Lower leg skin (tissue), 4 donors: ENCODE measurements at regions not wholly inside any gene's neighbourhood (a gene's known extent, or its start where the extent isn't known, plus 50 kb on each side); places are given as distances from the start of the nearest gene placed in this dataset.

Experiments used
- DNase-seq, 2 donors: peaks; one replicate each; pipeline ENCODE4 v3.0.0-alpha.2; 2019; ENCODE audit warnings: low spot score in 2 of 2
- H3K4me3 ChIP-seq: fragments of 200-600 bp; sonication (generic); 2 replicates; pipeline ENCODE4 v1.5.1; 2017; ENCODE audit warnings: mild to moderate bottlenecking, low read depth; ENCODE audit not compliant: poor library complexity, severe bottlenecking
- POLR2A ChIP-seq, 2 donors: fragments of 450-650 bp; IDR thresholded peaks; one replicate each; pipeline ENCODE4 v1.6.1; 2016 to 2017; ENCODE audit warnings: antibody characterized with exemption in 2 of 2, mild to moderate bottlenecking in 1 of 2, moderate library complexity in 1 of 2
- whole genome bisulfite sequencing, 2 donors: methylation state at CpG; one replicate each; pipeline ENCODE4 v1.1.5; 2018; 5-methylcytosine and 5-hydroxymethylcytosine counted together
- intact Hi-C: fragments of 100-400 bp; cut with DNase I; formaldehyde crosslinking; loops from one replicate; pipeline ENCODE4 v1.15.0; 2023; ENCODE audit warnings: low total_unique reads
- TF ChIP-seq, protein P1 (sequence below), 3 donors: fragments of 450-650 bp; IDR thresholded peaks; one replicate each; pipeline ENCODE4 v1.5.1; 2016; ENCODE audit warnings: antibody characterized with exemption in 3 of 3, mild to moderate bottlenecking in 3 of 3, moderate library complexity in 2 of 3

GRCh38 chr3:25091934-25092333, 336.1 kb upstream of the RARB start:
- TF ChIP-seq POLR2A (IDR thresholded peaks at IDR 0.05) = no peak
- TF ChIP-seq, protein P1, sequence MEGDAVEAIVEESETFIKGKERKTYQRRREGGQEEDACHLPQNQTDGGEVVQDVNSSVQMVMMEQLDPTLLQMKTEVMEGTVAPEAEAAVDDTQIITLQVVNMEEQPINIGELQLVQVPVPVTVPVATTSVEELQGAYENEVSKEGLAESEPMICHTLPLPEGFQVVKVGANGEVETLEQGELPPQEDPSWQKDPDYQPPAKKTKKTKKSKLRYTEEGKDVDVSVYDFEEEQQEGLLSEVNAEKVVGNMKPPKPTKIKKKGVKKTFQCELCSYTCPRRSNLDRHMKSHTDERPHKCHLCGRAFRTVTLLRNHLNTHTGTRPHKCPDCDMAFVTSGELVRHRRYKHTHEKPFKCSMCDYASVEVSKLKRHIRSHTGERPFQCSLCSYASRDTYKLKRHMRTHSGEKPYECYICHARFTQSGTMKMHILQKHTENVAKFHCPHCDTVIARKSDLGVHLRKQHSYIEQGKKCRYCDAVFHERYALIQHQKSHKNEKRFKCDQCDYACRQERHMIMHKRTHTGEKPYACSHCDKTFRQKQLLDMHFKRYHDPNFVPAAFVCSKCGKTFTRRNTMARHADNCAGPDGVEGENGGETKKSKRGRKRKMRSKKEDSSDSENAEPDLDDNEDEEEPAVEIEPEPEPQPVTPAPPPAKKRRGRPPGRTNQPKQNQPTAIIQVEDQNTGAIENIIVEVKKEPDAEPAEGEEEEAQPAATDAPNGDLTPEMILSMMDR (IDR thresholded peaks at IDR 0.05) = no peak
- DNase-seq = no peak
- intact Hi-C loops = no loop called here
- WGBS, 2 donors = 70 to 83% methylated on average over 5 of the region's 5 CpGs
- no peak overlapping the region for H3K4me3 ChIP-seq

GRCh38 chr3:25094932-25095685, 333.0 kb upstream of the RARB start:
- DNase-seq = no peak
- no peak for TF ChIP-seq POLR2A (IDR thresholded peaks at IDR 0.05)
- TF ChIP-seq, protein P1 (IDR thresholded peaks at IDR 0.05) = no peak
- WGBS, 2 donors = 72 to 85% methylated on average over 2 of the region's 2 CpGs
- intact Hi-C loops = no loop called here
- H3K4me3 ChIP-seq = no peak overlapping the region

GRCh38 chr3:25096536-25096935, 331.5 kb upstream of the RARB start:
- no peak for DNase-seq
- 67 to 73% methylated on average over 2 of the region's 2 CpGs for WGBS, 2 donors
- intact Hi-C loops = no loop called here
- TF ChIP-seq POLR2A (IDR thresholded peaks at IDR 0.05) = no peak
- TF ChIP-seq, protein P1 (IDR thresholded peaks at IDR 0.05) = no peak
- H3K4me3 ChIP-seq = no peak overlapping the region

DNA sequence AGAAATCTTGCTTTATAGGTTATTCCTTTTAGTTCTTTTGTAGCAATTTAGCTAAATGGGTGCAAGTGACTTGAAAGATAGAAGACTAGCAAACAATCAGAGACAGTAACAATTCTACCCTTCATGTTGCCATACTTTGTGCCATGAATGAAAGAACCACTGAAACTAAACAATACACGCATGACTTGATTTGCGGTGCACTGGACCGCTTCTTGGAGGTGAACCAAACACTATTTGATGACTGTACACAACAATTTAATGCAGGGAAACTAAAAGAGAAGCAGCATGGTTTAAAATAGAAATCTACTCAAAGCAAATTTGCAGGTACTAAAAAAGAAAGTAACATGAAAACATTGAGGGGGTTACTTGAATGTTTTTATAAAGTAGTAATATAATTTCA, 331.0 kb upstream of the RARB start:
- H3K4me3 ChIP-seq = no peak overlapping the region
- no peak for DNase-seq
- intact Hi-C loops = no loop called here
- WGBS, 2 donors = 89 to 93% methylated on average over 3 of the region's 3 CpGs
- no peak for TF ChIP-seq POLR2A (IDR thresholded peaks at IDR 0.05)
- TF ChIP-seq, protein P1 (IDR thresholded peaks at IDR 0.05) = no peak

GRCh38 chr3:25099666-25100065, 328.4 kb upstream of the RARB start:
- no peak for DNase-seq
- TF ChIP-seq, protein P1 (IDR thresholded peaks at IDR 0.05) = no peak
- TF ChIP-seq POLR2A (IDR thresholded peaks at IDR 0.05) = no peak
- intact Hi-C loops = no loop called here
- H3K4me3 ChIP-seq = no peak overlapping the region
- WGBS, 2 donors = 77 to 86% methylated on average over 9 of the region's 9 CpGs

DNA sequence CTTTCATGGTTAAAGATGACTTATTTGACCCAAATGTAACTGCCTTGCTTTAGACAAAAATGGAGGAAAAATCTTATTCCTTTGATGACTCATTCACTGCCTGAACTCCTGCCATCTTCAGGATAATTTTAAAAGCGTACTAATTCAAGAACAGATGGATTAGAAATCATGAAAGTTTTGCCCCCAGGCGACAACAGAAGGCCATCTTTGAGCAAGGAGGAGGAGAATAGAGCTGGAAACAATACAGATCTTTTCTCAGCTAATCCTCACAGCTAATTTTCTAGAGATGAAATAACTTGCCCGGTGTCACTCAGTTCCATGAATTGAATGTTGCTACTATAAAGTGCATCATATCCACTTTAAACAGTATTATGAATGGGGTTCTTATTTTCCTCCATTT, 324.7 kb upstream of the RARB start:
- DNase-seq = no peak
- H3K4me3 ChIP-seq = no peak overlapping the region
- TF ChIP-seq, protein P1 (IDR thresholded peaks at IDR 0.05) = no peak
- TF ChIP-seq POLR2A (IDR thresholded peaks at IDR 0.05) = no peak
- intact Hi-C loops = no loop called here
- WGBS, 2 donors = 36 to 47% methylated on average over 3 of the region's 3 CpGs
